Hematopoietic multipotent progenitor cell treated with erythropoietin and hydrocortisone succinate and interleukin-3 and kit ligand, for 4 days (in vitro differentiated cells): ENCODE measurements at regions not wholly inside any gene's neighbourhood (a gene's known extent, or its start where the extent isn't known, plus 50 kb on each side); places are given as distances from the start of the nearest gene placed in this dataset.
"Not testable (repeated sequence)": the region's sequence is repeated elsewhere in the genome, so short reads cannot be mapped to it uniquely, and the experiment has no call there.

ENCODE experiments used
- DNase-seq: peaks from one replicate; pipeline ENCODE4 v3.0.0-alpha.2; 2015

GRCh38 chr5:97968346-97968745 lies 785.3 kb upstream of the RIOK2 start:
- no peak for DNase-seq

- no peak for DNase-seq
These were observed 793.7 kb upstream of the RGMB start for GRCh38 chr5:97979740-97980139.

DNA sequence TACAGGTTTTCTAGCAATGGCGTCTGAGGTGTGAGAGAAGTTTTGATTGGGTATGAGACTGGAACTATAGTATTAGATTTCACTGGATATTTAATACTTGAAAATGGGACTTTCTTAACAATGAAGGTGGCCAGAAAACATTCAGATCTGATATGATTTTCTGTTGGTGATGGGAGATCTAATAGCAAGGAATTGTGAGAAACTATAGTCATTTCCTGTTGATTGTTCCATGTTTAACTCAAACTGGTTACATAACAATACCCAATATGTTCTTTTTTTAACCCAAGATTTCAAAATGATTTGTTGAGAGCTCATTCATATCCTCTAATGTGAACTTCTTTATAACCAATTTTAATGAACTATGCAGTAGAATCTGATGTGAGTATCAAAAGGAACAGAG lies 793.2 kb upstream of the RGMB start:
- no peak for DNase-seq

- no peak for DNase-seq
These were observed 787.4 kb upstream of the RGMB start for GRCh38 chr5:97986069-97986468.

GRCh38 chr5:97991236-97991635 lies 782.2 kb upstream of the RGMB start:
- DNase-seq: no peak

DNA sequence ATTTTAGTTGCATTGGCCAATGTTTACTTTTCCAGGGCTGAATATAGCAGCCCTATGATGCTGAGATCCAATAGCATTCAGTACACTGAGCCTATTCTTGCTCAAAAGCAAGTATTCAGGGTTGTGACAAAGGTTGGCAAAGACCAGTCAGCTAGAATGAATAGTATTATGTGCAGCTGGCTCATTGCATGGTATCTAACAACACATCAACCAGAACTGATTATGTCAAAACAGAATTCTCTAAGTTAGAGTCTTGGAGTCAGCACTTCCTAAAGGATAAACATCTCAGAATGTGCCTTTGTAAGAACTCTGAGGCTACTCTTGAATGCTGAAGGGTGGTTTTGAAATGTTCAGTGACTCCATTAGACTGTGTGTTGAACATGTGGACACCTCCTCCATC lies 774.5 kb upstream of the RGMB start:
- DNase-seq: no peak

DNA sequence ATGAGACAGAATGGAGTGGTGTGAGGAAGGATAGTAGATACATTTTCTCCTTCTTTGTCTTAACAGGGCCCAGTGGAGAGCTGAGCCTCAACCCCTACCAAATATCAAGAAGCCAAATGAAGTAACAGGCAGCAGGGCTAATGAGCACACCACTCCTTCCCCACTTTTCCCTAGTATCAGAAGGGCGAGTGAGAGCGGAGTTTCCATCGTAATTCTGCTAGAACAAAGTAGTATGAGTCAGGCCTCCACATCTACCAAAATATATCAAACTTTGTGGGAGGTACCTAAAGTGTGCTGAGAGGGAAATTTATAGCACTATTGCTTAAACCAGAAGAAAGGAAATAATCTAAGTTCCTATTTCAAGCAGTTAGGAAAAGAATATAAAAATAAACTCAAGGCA lies 769.0 kb upstream of the RGMB start:
- no peak for DNase-seq

GRCh38 chr5:98016771-98017170 lies 756.7 kb upstream of the RGMB start:
- no peak for DNase-seq

DNA sequence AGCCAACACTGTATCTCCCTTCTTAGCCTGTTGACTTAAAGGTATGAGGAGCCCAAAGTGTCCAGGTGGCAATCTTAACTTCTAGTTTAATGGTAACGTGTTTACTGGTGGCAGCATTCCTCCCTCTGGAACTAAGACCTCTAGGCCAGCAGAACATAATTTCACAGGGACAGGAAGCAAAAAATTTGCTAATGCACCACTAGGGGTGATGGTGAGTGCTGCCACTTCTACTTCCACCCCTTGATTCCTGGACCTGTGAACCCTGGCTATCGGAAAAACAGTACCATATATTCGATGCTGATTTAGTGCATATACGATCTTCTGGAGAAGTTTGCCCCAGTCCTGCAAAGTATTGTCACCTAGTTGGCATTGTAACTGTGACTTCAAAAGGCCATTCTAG lies 743.2 kb upstream of the RGMB start:
- DNase-seq: not testable (repeated sequence)

- not testable (repeated sequence) for DNase-seq
These were observed 742.4 kb upstream of the RGMB start for GRCh38 chr5:98031036-98031435.

GRCh38 chr5:98031496-98031895 lies 742.0 kb upstream of the RGMB start:
- DNase-seq: no peak

DNA sequence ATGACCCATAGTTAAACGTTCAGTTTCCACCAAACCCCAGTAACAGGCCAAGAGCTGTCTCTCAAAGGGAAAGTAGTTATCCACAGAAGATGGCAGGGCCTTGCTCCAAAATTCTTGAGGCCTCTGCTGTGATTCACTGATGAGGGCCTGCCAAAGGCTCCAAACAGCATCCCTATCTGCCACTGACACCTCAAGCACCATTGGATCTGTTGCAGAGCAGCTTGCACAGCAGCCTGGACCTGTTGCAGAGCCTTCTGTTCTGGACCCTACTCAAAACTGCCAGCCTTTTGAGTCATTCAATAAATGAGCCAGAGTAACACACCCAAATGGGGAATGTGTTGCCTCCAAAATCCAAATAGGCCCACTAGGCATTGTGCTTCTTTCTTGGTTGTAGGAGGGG lies 741.5 kb upstream of the RGMB start:
- no peak for DNase-seq

DNA sequence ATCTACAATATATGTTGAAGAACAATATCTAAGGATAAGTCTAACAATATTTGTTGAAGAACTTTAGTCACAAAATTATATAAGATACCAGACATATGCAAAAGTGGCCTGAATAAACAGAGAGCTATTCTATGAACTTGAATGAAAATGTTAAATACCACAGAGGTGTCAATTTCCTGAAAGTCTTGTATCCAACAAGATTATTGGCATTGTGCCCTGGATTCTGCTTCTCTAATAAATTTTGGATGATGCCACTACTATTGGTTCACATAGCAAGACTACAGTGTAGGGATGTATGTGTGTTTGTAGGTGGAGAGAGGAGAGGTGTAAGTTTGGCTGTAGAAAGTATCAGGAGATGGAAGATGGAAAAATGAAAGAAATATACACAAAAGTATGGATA lies 731.8 kb upstream of the RGMB start:
- no peak for DNase-seq

- DNase-seq: no peak
These were observed 730.9 kb upstream of the RGMB start for GRCh38 chr5:98042521-98042920.

DNA sequence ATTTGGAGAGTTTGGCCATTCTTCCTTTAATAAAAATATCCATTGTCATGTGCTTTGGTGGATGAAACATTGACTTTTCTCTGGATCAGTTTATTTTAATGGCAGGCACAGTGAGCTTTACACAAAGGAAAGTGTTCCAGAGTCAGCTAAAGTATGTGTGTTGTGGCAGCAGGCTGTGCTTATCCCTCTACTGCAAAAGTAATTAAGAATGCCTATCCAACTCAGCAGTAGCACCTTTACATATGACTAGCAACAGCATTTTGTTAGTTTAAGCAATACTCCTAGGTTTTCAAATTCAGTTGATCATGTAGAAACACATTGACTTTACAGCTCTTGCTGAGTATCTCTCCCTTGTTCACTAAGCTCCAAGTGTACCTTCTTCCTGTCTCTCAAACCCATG lies 730.5 kb upstream of the RGMB start:
- DNase-seq: no peak

GRCh38 chr5:98050583-98050982 lies 722.9 kb upstream of the RGMB start:
- no peak for DNase-seq

DNA sequence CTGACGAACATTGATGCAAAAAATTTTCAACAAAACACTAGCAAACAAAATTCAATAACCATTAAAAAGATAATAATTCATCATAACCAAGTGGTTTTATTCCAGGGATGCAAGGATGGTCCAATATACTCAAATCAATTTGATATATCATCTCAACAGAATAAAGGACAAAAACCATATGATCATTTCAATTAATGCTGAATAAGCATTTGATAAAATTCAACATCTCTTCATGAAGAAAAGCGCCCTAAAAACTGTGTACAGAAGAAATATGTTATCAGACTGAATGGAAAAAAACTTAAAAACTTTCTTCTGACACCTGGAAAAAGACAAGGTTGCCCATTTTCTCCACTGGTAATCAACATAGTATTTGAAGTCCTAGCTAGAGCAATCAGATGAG lies 720.3 kb upstream of the RGMB start:
- DNase-seq: no peak

DNA sequence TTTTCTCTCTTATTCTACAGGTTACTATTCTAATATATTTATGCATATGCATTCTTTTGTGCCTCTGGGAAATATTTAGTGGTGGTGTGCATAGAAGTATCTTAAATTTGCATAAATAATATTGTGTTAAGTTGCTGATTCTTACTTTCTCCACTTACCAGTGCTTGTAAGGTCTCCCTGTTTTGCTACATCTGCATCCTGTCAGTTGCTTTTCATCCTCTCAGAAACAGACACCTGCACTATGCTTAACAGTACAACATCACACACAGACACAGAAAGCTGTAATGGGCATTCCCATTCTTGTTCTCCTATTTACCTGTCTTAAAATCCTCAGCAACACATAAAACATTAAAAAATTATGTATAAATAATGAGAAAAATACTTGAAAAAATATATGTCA lies 713.3 kb upstream of the RGMB start:
- no peak for DNase-seq

GRCh38 chr5:98064118-98064685 lies 709.3 kb upstream of the RGMB start:
- no peak for DNase-seq

GRCh38 chr5:98065261-98065909 lies 708.1 kb upstream of the RGMB start:
- DNase-seq: no peak

GRCh38 chr5:98066910-98067309 lies 706.6 kb upstream of the RGMB start:
- DNase-seq: no peak

GRCh38 chr5:98069876-98070512 lies 703.5 kb upstream of the RGMB start:
- no peak for DNase-seq

DNA sequence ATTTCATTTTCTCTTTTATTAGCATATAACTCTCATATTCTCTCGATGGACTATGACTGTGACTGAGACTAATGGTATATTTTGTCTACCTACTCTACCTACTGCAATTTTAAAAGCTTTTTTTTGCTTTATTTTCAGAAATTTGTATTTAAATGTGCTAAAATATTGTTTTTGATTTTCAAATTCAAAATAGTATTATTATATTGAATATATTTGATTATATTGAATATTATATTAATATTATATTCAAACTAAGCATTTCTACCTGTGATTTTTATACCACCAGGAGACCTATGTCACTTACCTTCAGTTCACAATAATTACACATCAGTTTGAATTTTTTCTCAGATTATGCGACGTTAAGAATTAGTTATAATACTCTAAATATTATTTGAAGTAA lies 700.5 kb upstream of the RGMB start:
- DNase-seq: no peak

DNA sequence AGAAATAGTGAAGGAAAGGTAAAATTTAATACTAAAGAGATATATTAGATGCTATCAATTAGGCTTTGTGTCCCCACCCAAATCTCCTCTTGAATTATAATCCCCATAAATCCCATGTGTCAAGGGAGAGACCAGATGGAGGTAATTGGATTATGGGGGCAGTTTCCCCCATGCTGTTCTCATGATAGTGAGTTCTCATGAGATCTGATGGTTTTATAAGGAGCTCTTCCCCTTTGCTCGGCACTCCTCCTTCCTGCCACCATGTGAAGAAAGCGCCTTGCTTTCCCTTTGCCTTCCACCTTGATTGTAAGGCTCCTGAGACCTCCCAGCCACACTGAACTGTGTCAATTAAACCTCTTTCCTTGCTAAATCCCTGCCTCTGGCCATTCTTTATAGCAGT lies 697.0 kb upstream of the RGMB start:
- DNase-seq: no peak

DNA sequence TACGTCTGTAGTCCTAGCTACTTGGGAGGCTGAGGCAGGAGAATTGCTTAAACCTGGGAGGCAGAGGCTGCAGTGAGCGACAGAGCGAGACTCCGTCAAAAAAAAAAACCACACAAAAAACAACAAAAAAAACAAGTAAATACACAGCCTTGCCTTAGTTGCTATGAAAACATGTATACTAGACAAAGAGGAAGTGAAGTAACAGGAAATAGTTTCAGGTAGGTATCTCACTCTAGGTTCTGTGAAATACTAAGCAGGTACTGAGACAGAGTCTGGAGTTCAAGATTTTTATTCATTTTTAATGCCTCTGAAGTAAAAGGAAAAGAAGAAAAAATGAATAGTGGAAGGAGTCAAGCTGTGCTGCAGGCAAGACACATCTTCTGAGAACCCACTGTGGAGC lies 687.9 kb upstream of the RGMB start:
- DNase-seq: no peak
